Right lobe of liver (tissue), 4 donors: ENCODE measurements at regions not wholly inside any gene's neighbourhood (a gene's known extent, or its start where the extent isn't known, plus 50 kb on each side); places are given as distances from the start of the nearest gene placed in this dataset.

ENCODE experiments used
- CTCF ChIP-seq, 4 donors: fragments of 200-600 bp in 3 of 4; fragments of 450-650 bp in 1 of 4; IDR thresholded peaks; one replicate each; pipeline versions ENCODE4 v1.5.1 to v1.8.0; 2016 to 2022; ENCODE audit warnings: antibody characterized with exemption in 4 of 4, mild to moderate bottlenecking in 2 of 4
- POLR2A ChIP-seq: fragments of 450-650 bp; IDR thresholded peaks from one replicate; pipeline ENCODE4 v1.6.1; 2017; ENCODE audit warnings: antibody characterized with exemption, mild to moderate bottlenecking
- donor health status: DM: no; HTN: no; CAD: no.
- donor health status: DM: no; HTN: no; CAD: no.
- donor health status: DM: no; HTN: yes; CAD: no.

- TF ChIP-seq CTCF (IDR thresholded peaks at IDR 0.05) (no peak), POLR2A (no peak)
Observed at GRCh38 chr2:167451496-167452289, 563.4 kb downstream of the XIRP2 start.
